Stimulated activated CD8-positive, alpha-beta memory T cell treated with anti-CD3 and anti-CD28 coated beads, Interleukin-7, amount 100 ng/mL, for 48 hours (primary cell): ENCODE measurements at regions not wholly inside any gene's neighbourhood (a gene's known extent, or its start where the extent isn't known, plus 50 kb on each side); places are given as distances from the start of the nearest gene placed in this dataset.
"Not testable (repeated sequence)": the region's sequence is repeated elsewhere in the genome, so short reads cannot be mapped to it uniquely, and the experiment has no call there.

Source experiments
- DNase-seq, 2 donors: peaks; one replicate each; pipeline ENCODE4 v3.0.0-alpha.2; 2020; ENCODE audit warnings: low read depth in 1 of 2; ENCODE audit errors: extremely low read depth in 1 of 2

GRCh38 chr2:134062235-134062634 is 191.6 kb upstream of the MGAT5 start:
- not testable (repeated sequence) for DNase-seq

GRCh38 chr2:134063916-134064315 is 190.0 kb upstream of the MGAT5 start:
- DNase-seq: not testable (repeated sequence)

- DNase-seq: no peak
Observed at GRCh38 chr2:134070281-134070741, 183.6 kb upstream of the MGAT5 start.

- DNase-seq: no peak
Observed at GRCh38 chr2:134072341-134072740, 181.5 kb upstream of the MGAT5 start.

GRCh38 chr2:134073023-134073422 is 180.8 kb upstream of the MGAT5 start:
- DNase-seq: no peak

GRCh38 chr2:134074619-134075018 is 179.3 kb upstream of the MGAT5 start:
- no peak for DNase-seq

GRCh38 chr2:134075204-134075603 is 178.7 kb upstream of the MGAT5 start:
- no peak for DNase-seq

GRCh38 chr2:134078354-134078753 is 175.5 kb upstream of the MGAT5 start:
- DNase-seq: no peak

GRCh38 chr2:134079373-134079772 is 174.5 kb upstream of the MGAT5 start:
- no peak for DNase-seq

- no peak for DNase-seq
Observed at GRCh38 chr2:134080386-134081089, 173.3 kb upstream of the MGAT5 start.

- no peak for DNase-seq
Observed at GRCh38 chr2:134081238-134081938, 172.5 kb upstream of the MGAT5 start.

GRCh38 chr2:134083548-134083947 is 170.3 kb upstream of the MGAT5 start:
- no peak for DNase-seq

- DNase-seq: no peak
Observed at GRCh38 chr2:134086594-134087219, 167.2 kb upstream of the MGAT5 start.

GRCh38 chr2:134087371-134087921 is 166.4 kb upstream of the MGAT5 start:
- no peak for DNase-seq

GRCh38 chr2:134089454-134089853 is 164.4 kb upstream of the MGAT5 start:
- DNase-seq: no peak

GRCh38 chr2:134097740-134098139 is 156.1 kb upstream of the MGAT5 start:
- no peak for DNase-seq

GRCh38 chr2:134098321-134098720 is 155.6 kb upstream of the MGAT5 start:
- DNase-seq: no peak

- no peak for DNase-seq
Observed at GRCh38 chr2:134099273-134099672, 154.6 kb upstream of the MGAT5 start.

GRCh38 chr2:134103196-134103595 is 150.7 kb upstream of the MGAT5 start:
- no peak for DNase-seq

GRCh38 chr2:134104754-134105153 is 149.1 kb upstream of the MGAT5 start:
- DNase-seq: peak in 1 of 2 donors; percentile 18

GRCh38 chr2:134107402-134107801 is 146.5 kb upstream of the MGAT5 start:
- DNase-seq: no peak

GRCh38 chr2:134108113-134108512 is 145.8 kb upstream of the MGAT5 start:
- DNase-seq: no peak
